Neural cell (in vitro differentiated cells): ENCODE measurements at regions not wholly inside any gene's neighbourhood (a gene's known extent, or its start where the extent isn't known, plus 50 kb on each side); places are given as distances from the start of the nearest gene placed in this dataset.

Experiments used
- H2AFZ ChIP-seq: fragments of 200-600, 300-800 bp; sonication (generic), shearing (Covaris generic); 2 replicates; pipeline ENCODE4 v1.6.0; 2014; ENCODE audit warnings: low read depth, mild to moderate bottlenecking, antibody characterized with exemption, low read length, moderate library complexity
- H3F3A ChIP-seq: fragments of 200-600 bp; shearing (Covaris generic); 2 replicates; pipeline ENCODE4 v1.6.1; 2016; ENCODE audit warnings: mild to moderate bottlenecking, moderate library complexity, mixed read lengths, antibody characterized with exemption, low read length; ENCODE audit not compliant: insufficient read depth, poor library complexity, severe bottlenecking
- H3K27ac ChIP-seq: fragments of 200-600, 300-800 bp; sonication (generic), shearing (Covaris generic); 2 replicates; pipeline ENCODE4 v1.5.1; 2014; ENCODE audit warnings: mild to moderate bottlenecking, low read length, moderate library complexity
- H3K27me3 ChIP-seq: fragments of 300-800, 200-600 bp; sonication (generic), shearing (Covaris generic); 2 replicates; pipeline ENCODE4 v1.6.0; 2014; ENCODE audit warnings: mild to moderate bottlenecking, low read depth, low read length, moderate library complexity; ENCODE audit not compliant: insufficient read depth
- H3K36me3 ChIP-seq: fragments of 300-800, 200-600 bp; sonication (generic), shearing (Covaris generic); 2 replicates; pipeline ENCODE4 v1.5.1; 2014; ENCODE audit warnings: mild to moderate bottlenecking, antibody characterized with exemption, low read length, moderate library complexity; ENCODE audit not compliant: insufficient read depth
- H3K4me2 ChIP-seq: fragments of 300-800, 200-600 bp; sonication (generic), shearing (Covaris generic); 2 replicates; pipeline ENCODE4 v1.6.0; 2014; ENCODE audit warnings: mild to moderate bottlenecking, low read length
- H3K4me3 ChIP-seq: fragments of 300-800, 200-600 bp; sonication (generic), shearing (Covaris generic); 2 replicates; pipeline ENCODE4 v1.5.1; 2014; ENCODE audit warnings: mild to moderate bottlenecking, low read length, moderate library complexity
- H3K79me2 ChIP-seq: fragments of 200-600 bp; shearing (Covaris generic); replicated peaks from 2 replicates; pipeline ENCODE4 v1.6.0; 2014; ENCODE audit warnings: mild to moderate bottlenecking, low read length, moderate library complexity; ENCODE audit not compliant: insufficient read depth
- H3K9ac ChIP-seq: fragments of 300-800, 200-600 bp; sonication (generic), shearing (Covaris generic); 2 replicates; pipeline ENCODE4 v1.6.1; 2016; ENCODE audit warnings: mild to moderate bottlenecking, low read length, mixed read lengths
- H3K9me2 ChIP-seq: fragments of 200-600 bp; shearing (Covaris generic); 2 replicates; pipeline ENCODE4 v1.6.1; 2016; ENCODE audit warnings: mild to moderate bottlenecking, low read length, mixed read lengths; ENCODE audit not compliant: insufficient read depth
- H3K9me3 ChIP-seq: fragments of 200-600, 300-800 bp; sonication (generic), shearing (Covaris generic); 2 replicates; pipeline ENCODE4 v1.6.1; 2016; ENCODE audit warnings: mild to moderate bottlenecking, mixed run types, low read length, moderate library complexity, mixed read lengths
- H4K20me1 ChIP-seq: fragments of 200-600 bp; shearing (Covaris generic); 2 replicates; pipeline ENCODE4 v1.6.1; 2016; ENCODE audit warnings: mild to moderate bottlenecking, mixed run types; ENCODE audit not compliant: insufficient read depth
- CTCF ChIP-seq: fragments of 450-650 bp; IDR thresholded peaks from 2 replicates; pipeline ENCODE4 v1.5.1; 2014; ENCODE audit warnings: antibody characterized with exemption, mild to moderate bottlenecking, moderate library complexity; ENCODE audit not compliant: poor library complexity, severe bottlenecking
- EP300 ChIP-seq: fragments of 450-650 bp; conservative IDR thresholded peaks from 2 replicates; pipeline ENCODE4 v1.6.1; 2014; ENCODE audit warnings: antibody characterized with exemption, mild to moderate bottlenecking, moderate library complexity; ENCODE audit not compliant: poor library complexity, severe bottlenecking
- EZH2 ChIP-seq: fragments of 200-600, 300-800 bp; shearing (Covaris generic), sonication (generic); IDR thresholded peaks from 2 replicates; pipeline ENCODE4 v1.6.1; 2014; ENCODE audit warnings: antibody characterized with exemption, low read length, borderline replicate concordance, mild to moderate bottlenecking; ENCODE audit not compliant: insufficient read depth, poor library complexity, severe bottlenecking
- MXI1 ChIP-seq: fragments of 450-650 bp; conservative IDR thresholded peaks from 2 replicates; pipeline ENCODE4 v1.6.1; 2014; ENCODE audit warnings: antibody characterized with exemption, mild to moderate bottlenecking; ENCODE audit not compliant: poor library complexity, severe bottlenecking
- POLR2AphosphoS5 ChIP-seq: IDR thresholded peaks from 2 replicates; pipeline ENCODE4 v1.6.1; 2012
- RAD21 ChIP-seq: fragments of 450-650 bp; conservative IDR thresholded peaks from 2 replicates; pipeline ENCODE4 v1.6.1; 2014; ENCODE audit warnings: antibody characterized with exemption, mild to moderate bottlenecking, moderate library complexity
- SMC3 ChIP-seq: fragments of 450-650 bp; conservative IDR thresholded peaks from 2 replicates; pipeline ENCODE4 v1.6.1; 2014; ENCODE audit warnings: antibody characterized with exemption, mild to moderate bottlenecking, moderate library complexity; ENCODE audit not compliant: poor library complexity
- TAF1 ChIP-seq: IDR thresholded peaks from 2 replicates; pipeline ENCODE4 v1.6.1; 2012; ENCODE audit warnings: low read depth
- TF ChIP-seq, protein P1 (sequence below): IDR thresholded peaks from 2 replicates; pipeline ENCODE4 v1.6.1; 2012; ENCODE audit warnings: borderline replicate concordance

DNA sequence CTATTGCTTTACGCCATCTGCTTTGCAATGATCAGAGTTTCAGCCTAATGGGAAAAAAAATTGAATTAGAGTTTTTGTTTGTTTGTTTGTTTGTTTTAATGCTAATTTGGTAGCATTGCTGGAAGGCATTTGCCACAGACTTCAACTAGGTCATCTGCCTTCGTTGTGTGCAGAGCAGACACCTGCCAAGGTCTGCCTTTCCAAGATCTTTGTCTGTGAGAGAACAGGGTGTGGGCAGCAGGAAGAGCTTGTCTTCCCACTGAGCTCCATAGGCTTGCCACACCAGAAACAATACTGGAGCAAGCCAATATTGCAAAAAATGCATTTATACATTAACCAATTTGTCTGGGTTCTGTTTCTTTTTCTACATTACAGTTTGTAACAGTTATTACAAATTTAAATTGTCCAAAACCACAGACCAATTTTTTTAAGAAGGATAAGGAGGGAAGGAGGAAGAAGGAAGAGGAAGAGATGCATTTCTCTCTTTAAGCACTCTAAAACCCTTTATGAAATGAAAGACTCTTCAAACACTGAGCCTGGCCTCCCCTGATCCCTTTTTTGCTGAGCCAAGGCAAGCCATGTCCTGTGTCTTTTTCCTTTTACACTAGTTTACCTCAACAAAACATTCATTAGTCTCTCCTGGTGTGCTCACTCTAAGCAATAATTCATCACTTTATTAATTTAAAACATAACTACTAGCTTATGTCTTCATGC is 210.5 kb downstream of the SNX18 start:
- Histone ChIP-seq H3K79me2 (no peaks in the 10 kb centered on the region), H3K4me3 (no peak overlapping the region), H3K4me2 (no peak overlapping the region), H3K27ac (no peak overlapping the region), H3K9me2 (no peaks in the 10 kb centered on the region), H2AFZ (no peak overlapping the region), H4K20me1 (no peaks in the 10 kb centered on the region), H3K36me3 (no peaks in the 10 kb centered on the region), H3K9ac (no peak overlapping the region), H3K9me3 (no peaks in the 10 kb centered on the region), H3F3A (no peaks in the 10 kb centered on the region), H3K27me3 (no peaks in the 10 kb centered on the region)
- no peak for TF ChIP-seq MXI1
- no peak for TF ChIP-seq RAD21
- TF ChIP-seq CTCF = no peak
- no peak for TF ChIP-seq SMC3
- TF ChIP-seq TAF1 = no peak
- no peak for TF ChIP-seq POLR2AphosphoS5
- TF ChIP-seq EP300 = no peak
- TF ChIP-seq EZH2 = no peak
- TF ChIP-seq, protein P1, sequence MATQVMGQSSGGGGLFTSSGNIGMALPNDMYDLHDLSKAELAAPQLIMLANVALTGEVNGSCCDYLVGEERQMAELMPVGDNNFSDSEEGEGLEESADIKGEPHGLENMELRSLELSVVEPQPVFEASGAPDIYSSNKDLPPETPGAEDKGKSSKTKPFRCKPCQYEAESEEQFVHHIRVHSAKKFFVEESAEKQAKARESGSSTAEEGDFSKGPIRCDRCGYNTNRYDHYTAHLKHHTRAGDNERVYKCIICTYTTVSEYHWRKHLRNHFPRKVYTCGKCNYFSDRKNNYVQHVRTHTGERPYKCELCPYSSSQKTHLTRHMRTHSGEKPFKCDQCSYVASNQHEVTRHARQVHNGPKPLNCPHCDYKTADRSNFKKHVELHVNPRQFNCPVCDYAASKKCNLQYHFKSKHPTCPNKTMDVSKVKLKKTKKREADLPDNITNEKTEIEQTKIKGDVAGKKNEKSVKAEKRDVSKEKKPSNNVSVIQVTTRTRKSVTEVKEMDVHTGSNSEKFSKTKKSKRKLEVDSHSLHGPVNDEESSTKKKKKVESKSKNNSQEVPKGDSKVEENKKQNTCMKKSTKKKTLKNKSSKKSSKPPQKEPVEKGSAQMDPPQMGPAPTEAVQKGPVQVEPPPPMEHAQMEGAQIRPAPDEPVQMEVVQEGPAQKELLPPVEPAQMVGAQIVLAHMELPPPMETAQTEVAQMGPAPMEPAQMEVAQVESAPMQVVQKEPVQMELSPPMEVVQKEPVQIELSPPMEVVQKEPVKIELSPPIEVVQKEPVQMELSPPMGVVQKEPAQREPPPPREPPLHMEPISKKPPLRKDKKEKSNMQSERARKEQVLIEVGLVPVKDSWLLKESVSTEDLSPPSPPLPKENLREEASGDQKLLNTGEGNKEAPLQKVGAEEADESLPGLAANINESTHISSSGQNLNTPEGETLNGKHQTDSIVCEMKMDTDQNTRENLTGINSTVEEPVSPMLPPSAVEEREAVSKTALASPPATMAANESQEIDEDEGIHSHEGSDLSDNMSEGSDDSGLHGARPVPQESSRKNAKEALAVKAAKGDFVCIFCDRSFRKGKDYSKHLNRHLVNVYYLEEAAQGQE = no peak

DNA sequence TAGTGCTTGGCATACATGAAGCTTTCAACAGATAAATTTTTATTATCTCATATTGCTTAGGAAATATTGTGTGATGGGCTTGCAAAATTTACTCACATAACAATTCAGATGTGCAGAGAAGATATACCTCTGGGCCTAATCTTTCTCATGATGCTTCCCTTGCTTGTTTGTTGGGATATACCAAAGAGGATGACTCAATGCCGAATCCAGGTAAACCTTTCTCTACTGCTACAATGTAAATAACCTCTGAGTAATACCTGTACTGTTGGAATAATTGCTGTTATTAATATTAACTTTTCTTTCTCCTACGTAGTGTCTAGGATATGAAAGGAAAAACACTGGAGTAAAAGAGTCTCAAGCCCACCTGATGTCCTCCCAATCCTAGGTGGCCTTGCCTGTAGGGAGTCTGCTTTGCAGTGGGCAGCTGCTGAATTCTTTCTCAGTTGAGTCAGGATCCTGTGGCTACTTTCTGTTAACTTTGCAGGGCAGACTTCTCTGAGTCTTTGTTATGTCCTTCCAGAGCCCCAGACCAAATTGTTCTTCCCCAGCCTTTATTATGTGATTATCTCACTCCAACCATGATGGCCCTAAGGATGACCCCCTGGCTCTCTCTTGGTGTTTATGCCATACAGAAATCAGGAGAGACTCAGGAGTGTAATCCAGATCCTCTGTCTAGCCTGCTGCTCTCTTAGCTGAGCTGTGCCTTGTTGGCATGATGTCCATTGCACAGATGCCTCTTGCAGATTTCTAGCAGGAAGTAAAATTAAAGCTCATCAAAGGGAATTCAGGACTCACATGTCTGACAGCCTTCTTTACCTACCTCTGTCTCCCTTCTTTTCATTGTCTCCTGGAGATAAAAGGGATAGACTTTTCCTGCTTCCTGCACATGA is 208.1 kb downstream of the SNX18 start:
- no peak for TF ChIP-seq CTCF
- no peak for TF ChIP-seq POLR2AphosphoS5
- TF ChIP-seq EZH2 = no peak
- no peak for TF ChIP-seq SMC3
- no peak for TF ChIP-seq EP300
- TF ChIP-seq TAF1 = no peak
- TF ChIP-seq MXI1 = no peak
- TF ChIP-seq, protein P1 = no peak
- TF ChIP-seq RAD21 = no peak
- Histone ChIP-seq H2AFZ (no peak overlapping the region), H3K4me2 (no peak overlapping the region), H3K27ac (no peak overlapping the region), H3K79me2 (no peaks in the 10 kb centered on the region), H4K20me1 (no peaks in the 10 kb centered on the region), H3K9me3 (no peaks in the 10 kb centered on the region), H3K9ac (no peak overlapping the region), H3F3A (no peaks in the 10 kb centered on the region), H3K4me3 (no peak overlapping the region), H3K9me2 (no peaks in the 10 kb centered on the region), H3K27me3 (no peaks in the 10 kb centered on the region), H3K36me3 (no peaks in the 10 kb centered on the region)
